SK-N-SH treated with all-trans-retinoic acid at 6 μM for 48 hours (cell line): ENCODE measurements at regions not wholly inside any gene's neighbourhood (a gene's known extent, or its start where the extent isn't known, plus 50 kb on each side); places are given as distances from the start of the nearest gene placed in this dataset.

Source experiments
- ATAC-seq: fragments of 200-7000 bp; cut with Tn5 transposase; 3 replicates; pipeline ENCODE4 v1.9.1; 2020; ENCODE audit warnings: mild to moderate bottlenecking, moderate library complexity
- BACH2 ChIP-seq: fragments of 250-450 bp; sonication (Bioruptor Pico); IDR thresholded peaks from 2 replicates; pipeline ENCODE4 v1.9.0; 2021; ENCODE audit warnings: mild to moderate bottlenecking, borderline replicate concordance
- CSDC2 ChIP-seq: fragments of 250-450 bp; sonication (Bioruptor Pico); IDR thresholded peaks from 2 replicates; pipeline ENCODE4 v1.5.0; 2020; ENCODE audit warnings: mild to moderate bottlenecking, moderate library complexity
- ESRRG ChIP-seq: fragments of 250-450 bp; sonication (Bioruptor Pico); IDR thresholded peaks from 2 replicates; pipeline ENCODE4 v1.6.1; 2021; ENCODE audit warnings: mild to moderate bottlenecking
- GLIS3 ChIP-seq: fragments of 250-450 bp; sonication (Bioruptor Pico); IDR thresholded peaks from 2 replicates; pipeline ENCODE4 v1.5.0; 2020; ENCODE audit warnings: mild to moderate bottlenecking, moderate library complexity
- ISL1 ChIP-seq: fragments of 250-450 bp; sonication (Bioruptor Pico); IDR thresholded peaks from 2 replicates; pipeline ENCODE4 v2.1.2; 2022; ENCODE audit warnings: mild to moderate bottlenecking, moderate library complexity
- OSR1 ChIP-seq: fragments of 250-450 bp; sonication (Bioruptor Pico); IDR thresholded peaks from 2 replicates; pipeline ENCODE4 v1.8.0; 2022; ENCODE audit warnings: moderate library complexity, mild to moderate bottlenecking, inconsistent platforms
- POU6F1 ChIP-seq: fragments of 250-450 bp; sonication (Bioruptor Pico); IDR thresholded peaks from 2 replicates; pipeline ENCODE4 v1.8.0; 2021; ENCODE audit warnings: low read depth, mild to moderate bottlenecking, moderate library complexity, borderline replicate concordance
- SNAI2 ChIP-seq: fragments of 250-450 bp; sonication (Bioruptor Pico); IDR thresholded peaks from 2 replicates; pipeline ENCODE4 v1.5.0; 2020; ENCODE audit warnings: mild to moderate bottlenecking, moderate library complexity
- ZC3H10 ChIP-seq: fragments of 250-450 bp; sonication (Bioruptor Pico); IDR thresholded peaks from 2 replicates; pipeline ENCODE4 v1.5.1; 2021; ENCODE audit warnings: mild to moderate bottlenecking, moderate library complexity
- ZFP3 ChIP-seq: fragments of 250-450 bp; sonication (Bioruptor Pico); IDR thresholded peaks from 2 replicates; pipeline ENCODE4 v1.5.0; 2020; ENCODE audit warnings: mild to moderate bottlenecking, moderate library complexity
- ZFP30 ChIP-seq: fragments of 450-650 bp; formaldehyde crosslinking; IDR thresholded peaks from 2 replicates; pipeline ENCODE4 v1.5.0; 2022; ENCODE audit warnings: mild to moderate bottlenecking, moderate library complexity
- ZNF565 ChIP-seq: fragments of 450-650 bp; formaldehyde crosslinking; conservative IDR thresholded peaks from 2 replicates; pipeline ENCODE4 v1.5.0; 2020; ENCODE audit warnings: low read depth, mild to moderate bottlenecking, moderate library complexity
- ZNF70 ChIP-seq: fragments of 450-650 bp; formaldehyde crosslinking; IDR thresholded peaks from 2 replicates; pipeline ENCODE4 v1.5.0; 2020; ENCODE audit warnings: mild to moderate bottlenecking, moderate library complexity
- ZNF8 ChIP-seq: fragments of 450-650 bp; formaldehyde crosslinking; IDR thresholded peaks from 2 replicates; pipeline ENCODE4 v1.5.0; 2020; ENCODE audit warnings: mild to moderate bottlenecking, moderate library complexity
- TF ChIP-seq, protein P1 (sequence below): fragments of 250-450 bp; sonication (Bioruptor Pico); IDR thresholded peaks from 2 replicates; pipeline ENCODE4 v1.5.1; 2021; ENCODE audit warnings: mild to moderate bottlenecking, moderate library complexity
- TF ChIP-seq, protein P2 (sequence below): fragments of 250-450 bp; sonication (Bioruptor Pico); IDR thresholded peaks from 2 replicates; pipeline ENCODE4 v1.8.0; 2020; ENCODE audit warnings: mild to moderate bottlenecking, moderate library complexity, borderline replicate concordance
- TF ChIP-seq, protein P3 (sequence below): fragments of 250-450 bp; sonication (Bioruptor Pico); IDR thresholded peaks from 2 replicates; pipeline ENCODE4 v1.5.0; 2020; ENCODE audit warnings: mild to moderate bottlenecking, moderate library complexity

DNA sequence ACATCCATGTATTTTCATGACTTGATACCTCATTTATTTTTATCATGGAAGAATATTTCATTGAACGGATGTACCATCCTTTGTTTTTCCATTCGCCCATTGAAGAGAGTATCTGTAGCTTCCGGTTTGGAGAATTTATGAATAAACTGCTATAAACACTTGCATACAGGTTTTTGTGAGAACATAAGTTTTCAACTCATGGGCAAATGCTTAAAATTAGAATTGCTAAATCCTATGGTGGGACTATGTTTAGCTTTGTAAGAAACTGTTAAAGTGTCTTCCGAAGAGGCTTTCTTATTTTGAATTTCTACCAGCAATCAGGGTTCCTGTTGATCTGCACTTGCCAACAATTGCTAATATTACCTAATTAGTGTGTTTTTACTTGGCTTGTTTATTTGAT lies 938.9 kb downstream of the TDRD15 start:
- TF ChIP-seq ZC3H10 (no peak), ZFP3 (CRISPR knock-in tag) (no peak), ZNF70 (CRISPR knock-in tag) (no peak), POU6F1 (CRISPR knock-in tag) (no peak), ZNF565 (CRISPR knock-in tag) (no peak), SNAI2 (CRISPR knock-in tag) (no peak), GLIS3 (no peak), ZNF8 (CRISPR knock-in tag) (no peak), BACH2 (CRISPR knock-in tag) (no peak), CSDC2 (CRISPR knock-in tag) (no peak)
- TF ChIP-seq, protein P1, sequence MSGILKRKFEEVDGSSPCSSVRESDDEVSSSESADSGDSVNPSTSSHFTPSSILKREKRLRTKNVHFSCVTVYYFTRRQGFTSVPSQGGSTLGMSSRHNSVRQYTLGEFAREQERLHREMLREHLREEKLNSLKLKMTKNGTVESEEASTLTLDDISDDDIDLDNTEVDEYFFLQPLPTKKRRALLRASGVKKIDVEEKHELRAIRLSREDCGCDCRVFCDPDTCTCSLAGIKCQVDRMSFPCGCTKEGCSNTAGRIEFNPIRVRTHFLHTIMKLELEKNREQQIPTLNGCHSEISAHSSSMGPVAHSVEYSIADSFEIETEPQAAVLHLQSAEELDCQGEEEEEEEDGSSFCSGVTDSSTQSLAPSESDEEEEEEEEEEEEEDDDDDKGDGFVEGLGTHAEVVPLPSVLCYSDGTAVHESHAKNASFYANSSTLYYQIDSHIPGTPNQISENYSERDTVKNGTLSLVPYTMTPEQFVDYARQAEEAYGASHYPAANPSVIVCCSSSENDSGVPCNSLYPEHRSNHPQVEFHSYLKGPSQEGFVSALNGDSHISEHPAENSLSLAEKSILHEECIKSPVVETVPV (CRISPR knock-in tag): no peak
- TF ChIP-seq, protein P2, sequence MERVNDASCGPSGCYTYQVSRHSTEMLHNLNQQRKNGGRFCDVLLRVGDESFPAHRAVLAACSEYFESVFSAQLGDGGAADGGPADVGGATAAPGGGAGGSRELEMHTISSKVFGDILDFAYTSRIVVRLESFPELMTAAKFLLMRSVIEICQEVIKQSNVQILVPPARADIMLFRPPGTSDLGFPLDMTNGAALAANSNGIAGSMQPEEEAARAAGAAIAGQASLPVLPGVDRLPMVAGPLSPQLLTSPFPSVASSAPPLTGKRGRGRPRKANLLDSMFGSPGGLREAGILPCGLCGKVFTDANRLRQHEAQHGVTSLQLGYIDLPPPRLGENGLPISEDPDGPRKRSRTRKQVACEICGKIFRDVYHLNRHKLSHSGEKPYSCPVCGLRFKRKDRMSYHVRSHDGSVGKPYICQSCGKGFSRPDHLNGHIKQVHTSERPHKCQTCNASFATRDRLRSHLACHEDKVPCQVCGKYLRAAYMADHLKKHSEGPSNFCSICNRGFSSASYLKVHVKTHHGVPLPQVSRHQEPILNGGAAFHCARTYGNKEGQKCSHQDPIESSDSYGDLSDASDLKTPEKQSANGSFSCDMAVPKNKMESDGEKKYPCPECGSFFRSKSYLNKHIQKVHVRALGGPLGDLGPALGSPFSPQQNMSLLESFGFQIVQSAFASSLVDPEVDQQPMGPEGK (CRISPR knock-in tag): no peak
- TF ChIP-seq, protein P3, sequence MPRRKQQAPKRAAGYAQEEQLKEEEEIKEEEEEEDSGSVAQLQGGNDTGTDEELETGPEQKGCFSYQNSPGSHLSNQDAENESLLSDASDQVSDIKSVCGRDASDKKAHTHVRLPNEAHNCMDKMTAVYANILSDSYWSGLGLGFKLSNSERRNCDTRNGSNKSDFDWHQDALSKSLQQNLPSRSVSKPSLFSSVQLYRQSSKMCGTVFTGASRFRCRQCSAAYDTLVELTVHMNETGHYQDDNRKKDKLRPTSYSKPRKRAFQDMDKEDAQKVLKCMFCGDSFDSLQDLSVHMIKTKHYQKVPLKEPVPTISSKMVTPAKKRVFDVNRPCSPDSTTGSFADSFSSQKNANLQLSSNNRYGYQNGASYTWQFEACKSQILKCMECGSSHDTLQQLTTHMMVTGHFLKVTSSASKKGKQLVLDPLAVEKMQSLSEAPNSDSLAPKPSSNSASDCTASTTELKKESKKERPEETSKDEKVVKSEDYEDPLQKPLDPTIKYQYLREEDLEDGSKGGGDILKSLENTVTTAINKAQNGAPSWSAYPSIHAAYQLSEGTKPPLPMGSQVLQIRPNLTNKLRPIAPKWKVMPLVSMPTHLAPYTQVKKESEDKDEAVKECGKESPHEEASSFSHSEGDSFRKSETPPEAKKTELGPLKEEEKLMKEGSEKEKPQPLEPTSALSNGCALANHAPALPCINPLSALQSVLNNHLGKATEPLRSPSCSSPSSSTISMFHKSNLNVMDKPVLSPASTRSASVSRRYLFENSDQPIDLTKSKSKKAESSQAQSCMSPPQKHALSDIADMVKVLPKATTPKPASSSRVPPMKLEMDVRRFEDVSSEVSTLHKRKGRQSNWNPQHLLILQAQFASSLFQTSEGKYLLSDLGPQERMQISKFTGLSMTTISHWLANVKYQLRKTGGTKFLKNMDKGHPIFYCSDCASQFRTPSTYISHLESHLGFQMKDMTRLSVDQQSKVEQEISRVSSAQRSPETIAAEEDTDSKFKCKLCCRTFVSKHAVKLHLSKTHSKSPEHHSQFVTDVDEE: no peak
- no peak for ATAC-seq

DNA sequence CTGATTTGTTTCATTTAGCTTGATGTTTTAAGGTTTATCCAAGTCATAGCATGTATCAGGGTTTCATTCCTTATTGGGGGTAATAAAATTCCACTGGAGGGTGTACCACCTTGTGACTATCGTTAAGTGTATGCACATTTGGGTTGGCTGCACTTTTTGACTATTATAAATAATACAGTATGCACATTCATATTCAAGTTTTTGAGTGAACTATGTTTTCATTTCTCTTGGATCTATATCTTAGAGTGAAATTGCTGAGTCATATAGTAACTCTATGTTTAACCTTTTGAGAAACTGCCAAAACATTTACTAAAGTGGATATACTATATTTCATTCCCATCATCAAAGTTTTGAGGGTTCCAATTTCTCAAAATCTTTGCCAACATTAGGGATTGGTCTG lies 952.7 kb downstream of the TDRD15 start:
- no peak for ATAC-seq
- TF ChIP-seq OSR1 (CRISPR knock-in tag) (no peak), CSDC2 (CRISPR knock-in tag) (no peak), ISL1 (no peak), ZFP3 (CRISPR knock-in tag) (no peak), POU6F1 (CRISPR knock-in tag) (no peak), BACH2 (CRISPR knock-in tag) (no peak), ZFP30 (CRISPR knock-in tag) (no peak), SNAI2 (CRISPR knock-in tag) (no peak), ESRRG (no peak)
- TF ChIP-seq, protein P2 (CRISPR knock-in tag): no peak
- TF ChIP-seq, protein P3: no peak
